ENCODE measurements at regions not wholly inside any gene's neighbourhood (a gene's known extent, or its start where the extent isn't known, plus 50 kb on each side); places are given as distances from the start of the nearest gene placed in this dataset.

DNA sequence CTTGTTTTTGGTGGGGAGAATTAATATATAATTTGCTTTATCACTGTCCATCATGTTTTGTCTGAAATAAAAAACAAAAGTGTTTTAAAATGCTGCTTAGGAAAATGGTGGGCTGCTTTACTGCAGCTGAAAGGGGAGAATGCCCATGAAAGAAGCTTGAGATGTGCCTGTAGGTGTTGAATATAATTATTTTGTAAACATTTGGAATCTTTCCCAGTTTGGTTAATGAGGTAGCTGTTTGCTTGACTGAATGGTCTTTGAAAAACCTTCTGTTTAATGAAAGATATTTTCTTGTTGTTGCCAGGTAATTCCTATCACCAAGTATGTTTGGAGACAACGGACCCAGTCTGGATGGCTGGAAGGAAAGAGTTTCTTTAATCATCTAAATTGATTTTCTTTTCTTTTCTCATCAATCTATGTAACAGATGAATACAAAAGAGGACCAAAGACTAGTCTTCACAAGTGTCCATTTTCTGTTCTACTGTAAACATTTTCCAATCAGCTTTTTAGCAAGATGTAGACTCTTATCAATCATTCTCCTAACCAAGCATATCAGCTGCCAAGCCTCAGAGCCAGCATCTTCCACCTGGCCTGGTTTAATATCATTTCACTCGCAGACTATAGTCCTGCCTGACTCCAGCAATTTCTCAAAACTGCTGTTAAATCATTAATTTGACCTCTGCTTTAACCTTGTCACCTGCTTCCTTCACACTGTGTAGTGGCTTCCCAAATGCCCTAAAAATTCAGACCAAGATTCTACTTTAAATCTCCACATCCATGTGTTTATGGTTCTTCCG lies 441.2 kb upstream of the CHD1 start:
- Histone ChIP-seq H2BK15ac (ENCODE audit: low read length) (no peak overlapping the region), H3K36me3 (replicated peaks in 1 of 2; ENCODE audit: control insufficient read depth in 2 of 2, insufficient read depth in 2 of 2, low read length in 2 of 2) (no peaks in the 10 kb centered on the region), H2AFZ (ENCODE audit: low read length) (peak overlapping the region; percentile 20), H2AK5ac (ENCODE audit: low read depth, low read length) (no peak overlapping the region), H3K4me3 (ENCODE audit: low read length in 2 of 2) (no peak overlapping the region), H3K4ac (ENCODE audit: low read length) (no peak overlapping the region), H3K27me3 (ENCODE audit: control insufficient read depth in 3 of 3, insufficient read depth in 3 of 3, low read depth in 1 of 3, low read length in 3 of 3) (no peaks in the 10 kb centered on the region), H3K9ac (ENCODE audit: low read depth, low read length, poor library complexity) (no peak overlapping the region), H3K27ac (replicated peaks; ENCODE audit: low read length) (no peak overlapping the region), H2BK12ac (ENCODE audit: low read length) (no peak overlapping the region), H3K18ac (ENCODE audit: low read length) (no peak overlapping the region), H3K23ac (ENCODE audit: low read depth, low read length, poor library complexity) (no peak overlapping the region), H3K9me3 (replicated peaks in 1 of 2; ENCODE audit: control insufficient read depth in 2 of 2, insufficient read depth in 1 of 2, low read depth in 1 of 2, low read length in 2 of 2) (no peaks in the 10 kb centered on the region), H3K4me2 (ENCODE audit: insufficient read depth, low read length, poor library complexity, severe bottlenecking) (no peak overlapping the region), H3K14ac (ENCODE audit: low read length) (no peak overlapping the region), H2BK120ac (ENCODE audit: low read depth, low read length) (no peak overlapping the region), H4K8ac (ENCODE audit: low read depth, low read length) (no peak overlapping the region), H3K79me1 (ENCODE audit: low read depth, low read length) (no peaks in the 10 kb centered on the region), H3K4me1 (ENCODE audit: control insufficient read depth in 2 of 2, insufficient read depth in 1 of 2, low read depth in 1 of 2, low read length in 2 of 2) (peaks cover 0 to 3% of the 10 kb centered on the region in 2 donors), H4K91ac (ENCODE audit: low read depth, low read length, poor library complexity) (no peak overlapping the region), H2BK5ac (ENCODE audit: low read length) (no peak overlapping the region)
- DNase-seq (ENCODE audit: low spot score), result no peak
- no CpG with 5 or more reads among the region's 3 CpGs for WGBS, 2 donors (ENCODE audit: extremely low coverage in 2 of 2, insufficient read length in 2 of 2, insufficient replicate concordance in 1 of 2)

DNA sequence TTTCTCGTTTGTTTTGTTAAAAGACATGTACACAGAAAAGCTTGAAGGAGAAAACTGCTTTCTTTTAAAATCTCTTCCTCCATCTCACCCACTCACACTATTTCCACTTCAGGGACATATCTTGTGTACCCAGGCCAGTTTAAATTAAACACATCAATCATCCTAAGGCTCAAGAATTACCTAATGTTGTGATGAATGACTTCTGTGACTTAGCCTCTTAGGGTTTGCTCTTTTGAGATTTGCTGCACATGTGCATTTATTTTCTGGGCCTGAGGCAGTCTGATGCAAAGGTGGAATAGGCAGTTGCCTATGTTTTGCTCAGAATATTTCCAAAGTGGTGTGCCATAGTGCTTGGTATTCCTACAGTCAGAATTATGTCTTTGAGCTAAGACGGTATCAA lies 439.9 kb upstream of the CHD1 start:
- Histone ChIP-seq H3K79me1 (ENCODE audit: low read depth, low read length) (no peaks in the 10 kb centered on the region), H3K4ac (ENCODE audit: low read length) (no peak overlapping the region), H3K4me1 (ENCODE audit: control insufficient read depth in 2 of 2, insufficient read depth in 1 of 2, low read depth in 1 of 2, low read length in 2 of 2) (peaks cover 0 to 3% of the 10 kb centered on the region in 2 donors), H2BK120ac (ENCODE audit: low read depth, low read length) (no peak overlapping the region), H3K36me3 (replicated peaks in 1 of 2; ENCODE audit: control insufficient read depth in 2 of 2, insufficient read depth in 2 of 2, low read length in 2 of 2) (no peaks in the 10 kb centered on the region), H3K23ac (ENCODE audit: low read depth, low read length, poor library complexity) (no peak overlapping the region), H2BK15ac (ENCODE audit: low read length) (no peak overlapping the region), H2BK12ac (ENCODE audit: low read length) (no peak overlapping the region), H3K18ac (ENCODE audit: low read length) (no peak overlapping the region), H2BK5ac (ENCODE audit: low read length) (no peak overlapping the region), H3K4me2 (ENCODE audit: insufficient read depth, low read length, poor library complexity, severe bottlenecking) (no peak overlapping the region), H2AFZ (ENCODE audit: low read length) (peak overlapping the region; percentile 14), H3K27ac (replicated peaks; ENCODE audit: low read length) (no peak overlapping the region), H3K27me3 (ENCODE audit: control insufficient read depth in 3 of 3, insufficient read depth in 3 of 3, low read depth in 1 of 3, low read length in 3 of 3) (no peaks in the 10 kb centered on the region), H4K91ac (ENCODE audit: low read depth, low read length, poor library complexity) (no peak overlapping the region), H2AK5ac (ENCODE audit: low read depth, low read length) (no peak overlapping the region), H3K14ac (ENCODE audit: low read length) (no peak overlapping the region), H3K4me3 (ENCODE audit: low read length in 2 of 2) (no peak overlapping the region), H3K9me3 (replicated peaks in 1 of 2; ENCODE audit: control insufficient read depth in 2 of 2, insufficient read depth in 1 of 2, low read depth in 1 of 2, low read length in 2 of 2) (no peaks in the 10 kb centered on the region), H4K8ac (ENCODE audit: low read depth, low read length) (no peak overlapping the region), H3K9ac (ENCODE audit: low read depth, low read length, poor library complexity) (no peak overlapping the region)
- no peak for DNase-seq (ENCODE audit: low spot score)
- no CpG with 5 or more reads among the region's 2 CpGs for WGBS, 2 donors (ENCODE audit: extremely low coverage in 2 of 2, insufficient read length in 2 of 2, insufficient replicate concordance in 1 of 2)

DNA sequence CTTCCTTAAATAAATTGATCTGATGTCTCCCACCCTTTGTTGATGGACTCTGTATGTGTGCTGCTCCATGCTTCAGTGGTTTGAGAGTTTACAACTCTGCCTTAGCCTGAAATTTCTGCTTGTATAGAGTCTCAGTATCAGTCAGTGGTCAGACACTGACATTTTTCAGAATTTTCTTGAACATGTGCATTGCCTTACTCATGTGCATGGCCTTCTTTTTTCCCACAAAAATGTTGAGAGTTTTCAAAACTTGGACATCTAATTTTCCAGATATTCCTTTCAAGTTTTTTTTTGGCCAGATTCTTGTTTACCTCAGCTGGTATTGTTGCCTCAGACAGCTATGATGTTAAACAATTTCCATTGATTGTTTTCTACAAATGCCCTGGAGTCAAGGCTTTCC lies 427.1 kb upstream of the CHD1 start:
- H4K91ac ChIP-seq (ENCODE audit: low read depth, low read length, poor library complexity), result no peak overlapping the region
- H3K4me1 ChIP-seq (ENCODE audit: control insufficient read depth in 2 of 2, insufficient read depth in 1 of 2, low read depth in 1 of 2, low read length in 2 of 2), result peaks cover 0 to 8% of the 10 kb centered on the region in 2 donors
- H3K4me3 ChIP-seq (ENCODE audit: low read length in 2 of 2), result no peak overlapping the region
- no peak overlapping the region for H3K23ac ChIP-seq (ENCODE audit: low read depth, low read length, poor library complexity)
- no peak overlapping the region for H3K14ac ChIP-seq (ENCODE audit: low read length)
- H2BK5ac ChIP-seq (ENCODE audit: low read length), result no peak overlapping the region
- H3K27me3 ChIP-seq (ENCODE audit: control insufficient read depth in 3 of 3, insufficient read depth in 3 of 3, low read depth in 1 of 3, low read length in 3 of 3), result no peaks in the 10 kb centered on the region
- H3K27ac ChIP-seq (replicated peaks; ENCODE audit: low read length), result no peak overlapping the region
- H3K4me2 ChIP-seq (ENCODE audit: insufficient read depth, low read length, poor library complexity, severe bottlenecking), result no peak overlapping the region
- no peak overlapping the region for H2BK15ac ChIP-seq (ENCODE audit: low read length)
- no peak overlapping the region for H2AK5ac ChIP-seq (ENCODE audit: low read depth, low read length)
- no peak overlapping the region for H3K18ac ChIP-seq (ENCODE audit: low read length)
- peaks cover 11 to 16% of the 10 kb centered on the region in 2 donors for H3K9me3 ChIP-seq (replicated peaks in 1 of 2; ENCODE audit: control insufficient read depth in 2 of 2, insufficient read depth in 1 of 2, low read depth in 1 of 2, low read length in 2 of 2)
- no peak overlapping the region for H3K9ac ChIP-seq (ENCODE audit: low read depth, low read length, poor library complexity)
- H3K79me1 ChIP-seq (ENCODE audit: low read depth, low read length), result no peaks in the 10 kb centered on the region
- no peak overlapping the region for H2AFZ ChIP-seq (ENCODE audit: low read length)
- no peak overlapping the region for H2BK120ac ChIP-seq (ENCODE audit: low read depth, low read length)
- no peak for DNase-seq (ENCODE audit: low spot score)
- no peak overlapping the region for H4K8ac ChIP-seq (ENCODE audit: low read depth, low read length)
- H2BK12ac ChIP-seq (ENCODE audit: low read length), result no peak overlapping the region
- no peaks in the 10 kb centered on the region for H3K36me3 ChIP-seq (replicated peaks in 1 of 2; ENCODE audit: control insufficient read depth in 2 of 2, insufficient read depth in 2 of 2, low read length in 2 of 2)
- no peak overlapping the region for H3K4ac ChIP-seq (ENCODE audit: low read length)

DNA sequence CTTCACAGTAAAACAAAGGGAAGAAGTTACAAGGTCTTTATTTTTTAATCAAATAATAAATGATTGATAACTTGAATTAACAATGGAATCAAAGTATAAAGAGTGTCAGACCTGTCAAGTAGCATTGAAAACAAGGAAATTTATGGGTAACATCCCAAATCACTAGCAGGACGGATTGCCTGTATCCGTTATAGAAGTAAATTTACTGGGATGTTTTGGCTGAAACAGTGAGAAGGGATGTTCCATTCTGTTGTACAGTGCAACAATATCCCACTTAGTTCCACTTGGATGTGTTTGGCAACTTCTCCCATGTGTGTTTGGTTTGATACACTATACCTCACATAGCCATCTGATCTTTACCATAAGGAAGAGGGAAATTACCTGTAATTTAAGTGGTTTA lies 421.0 kb upstream of the CHD1 start:
- Histone ChIP-seq H3K9me3 (replicated peaks in 1 of 2; ENCODE audit: control insufficient read depth in 2 of 2, insufficient read depth in 1 of 2, low read depth in 1 of 2, low read length in 2 of 2) (peaks cover 11 to 16% of the 10 kb centered on the region in 2 donors), H3K4me3 (ENCODE audit: low read length in 2 of 2) (no peak overlapping the region), H3K18ac (ENCODE audit: low read length) (no peak overlapping the region), H3K36me3 (replicated peaks in 1 of 2; ENCODE audit: control insufficient read depth in 2 of 2, insufficient read depth in 2 of 2, low read length in 2 of 2) (no peaks in the 10 kb centered on the region), H3K79me1 (ENCODE audit: low read depth, low read length) (no peaks in the 10 kb centered on the region), H4K8ac (ENCODE audit: low read depth, low read length) (no peak overlapping the region), H2BK5ac (ENCODE audit: low read length) (no peak overlapping the region), H3K23ac (ENCODE audit: low read depth, low read length, poor library complexity) (no peak overlapping the region), H3K14ac (ENCODE audit: low read length) (no peak overlapping the region), H2BK15ac (ENCODE audit: low read length) (no peak overlapping the region), H2BK12ac (ENCODE audit: low read length) (no peak overlapping the region), H2BK120ac (ENCODE audit: low read depth, low read length) (no peak overlapping the region), H3K27ac (replicated peaks; ENCODE audit: low read length) (no peak overlapping the region), H3K4ac (ENCODE audit: low read length) (no peak overlapping the region), H3K9ac (ENCODE audit: low read depth, low read length, poor library complexity) (no peak overlapping the region), H3K4me2 (ENCODE audit: insufficient read depth, low read length, poor library complexity, severe bottlenecking) (no peak overlapping the region), H3K27me3 (ENCODE audit: control insufficient read depth in 3 of 3, insufficient read depth in 3 of 3, low read depth in 1 of 3, low read length in 3 of 3) (no peaks in the 10 kb centered on the region), H2AK5ac (ENCODE audit: low read depth, low read length) (no peak overlapping the region), H3K4me1 (ENCODE audit: control insufficient read depth in 2 of 2, insufficient read depth in 1 of 2, low read depth in 1 of 2, low read length in 2 of 2) (no peaks in the 10 kb centered on the region), H4K91ac (ENCODE audit: low read depth, low read length, poor library complexity) (no peak overlapping the region), H2AFZ (ENCODE audit: low read length) (no peak overlapping the region)
- DNase-seq (ENCODE audit: low spot score), result no peak
- no CpG with 5 or more reads among the region's 2 CpGs for WGBS, 2 donors (ENCODE audit: extremely low coverage in 2 of 2, insufficient read length in 2 of 2, insufficient replicate concordance in 1 of 2)
